LNCaP clone FGC (cell line): ENCODE measurements at regions not wholly inside any gene's neighbourhood (a gene's known extent, or its start where the extent isn't known, plus 50 kb on each side); places are given as distances from the start of the nearest gene placed in this dataset.
"Not testable (repeated sequence)": the region's sequence is repeated elsewhere in the genome, so short reads cannot be mapped to it uniquely, and the experiment has no call there.

Experiments
- DNase-seq: peaks from one replicate; pipeline ENCODE4 v3.0.0-alpha.2; 2011; ENCODE audit warnings: low read depth
- H3K4me3 ChIP-seq: 2 replicates; pipeline ENCODE4 v1.5.1; 2011; ENCODE audit warnings: mild to moderate bottlenecking, low read depth, low read length, control low read depth
- CTCF ChIP-seq: IDR thresholded peaks from 2 replicates; pipeline ENCODE4 v1.5.1; 2012; ENCODE audit warnings: mild to moderate bottlenecking; ENCODE audit not compliant: control insufficient read depth, insufficient read depth; ENCODE audit errors: extremely low read depth

- no peak overlapping the region for H3K4me3 ChIP-seq
- no peak for TF ChIP-seq CTCF
- no peak for DNase-seq
Measured at GRCh38 chr2:236783417-236784020, 213.9 kb downstream of the ACKR3 start.

GRCh38 chr2:236785611-236786057, 216.0 kb downstream of the ACKR3 start:
- no peak for TF ChIP-seq CTCF
- H3K4me3 ChIP-seq = no peak overlapping the region
- no peak for DNase-seq

- DNase-seq = no peak
- no peak for TF ChIP-seq CTCF
- H3K4me3 ChIP-seq = no peak overlapping the region
Measured at GRCh38 chr2:236786751-236787150, 217.1 kb downstream of the ACKR3 start.

- H3K4me3 ChIP-seq, DNase-seq: not testable (repeated sequence)
Measured at GRCh38 chr2:236787376-236787775, 217.8 kb downstream of the ACKR3 start.

GRCh38 chr2:236787885-236788284, 218.3 kb downstream of the ACKR3 start:
- TF ChIP-seq CTCF = no peak
- H3K4me3 ChIP-seq = no peak overlapping the region
- no peak for DNase-seq

GRCh38 chr2:236790963-236791362, 221.3 kb downstream of the ACKR3 start:
- DNase-seq = no peak
- no peak overlapping the region for H3K4me3 ChIP-seq
- no peak for TF ChIP-seq CTCF

- TF ChIP-seq CTCF = no peak
- no peak for DNase-seq
- H3K4me3 ChIP-seq = no peak overlapping the region
Measured at GRCh38 chr2:236793023-236794011, 223.7 kb downstream of the ACKR3 start.
